IPS DF 6.9 (cell line): ENCODE measurements at regions not wholly inside any gene's neighbourhood (a gene's known extent, or its start where the extent isn't known, plus 50 kb on each side); places are given as distances from the start of the nearest gene placed in this dataset.
A peak's percentile ranks its signal among the peaks of the same experiment; 100 is the strongest.

Experiments
- DNase-seq: peaks from one replicate; pipeline ENCODE4 v3.0.0-alpha.2; 2013; ENCODE audit warnings: low read depth, low spot score
- H3K27ac ChIP-seq: one replicate; pipeline ENCODE4 v1.5.1; 2013; ENCODE audit warnings: low read length, control low read depth
- H3K27me3 ChIP-seq: 2 replicates; pipeline ENCODE4 v1.6.1; 2013; ENCODE audit warnings: mild to moderate bottlenecking, low read length; ENCODE audit not compliant: control insufficient read depth, insufficient read depth
- H3K36me3 ChIP-seq: 2 replicates; pipeline ENCODE4 v1.6.1; 2013; ENCODE audit warnings: low read length; ENCODE audit not compliant: control insufficient read depth, insufficient read depth
- H3K4me1 ChIP-seq: 2 replicates; pipeline ENCODE4 v1.6.1; 2013; ENCODE audit warnings: low read length; ENCODE audit not compliant: control insufficient read depth, insufficient read depth
- H3K4me3 ChIP-seq: 2 replicates; pipeline ENCODE4 v1.5.1; 2013; ENCODE audit warnings: mild to moderate bottlenecking, low read length
- H3K9me3 ChIP-seq: 2 replicates; pipeline ENCODE4 v1.6.1; 2013; ENCODE audit warnings: low read length, inconsistent platforms; ENCODE audit not compliant: control insufficient read depth, insufficient read depth
- WGBS: extraction: QIAGEN DNeasy Blood & Tissue Kit; methylation state at CpG from one replicate; pipeline ENCODE4 v1.1.7; 2013; ENCODE audit warnings: mixed read lengths, missing lambda C conversion rate; ENCODE audit not compliant: insufficient read length, insufficient coverage; 5-methylcytosine and 5-hydroxymethylcytosine counted together

DNA sequence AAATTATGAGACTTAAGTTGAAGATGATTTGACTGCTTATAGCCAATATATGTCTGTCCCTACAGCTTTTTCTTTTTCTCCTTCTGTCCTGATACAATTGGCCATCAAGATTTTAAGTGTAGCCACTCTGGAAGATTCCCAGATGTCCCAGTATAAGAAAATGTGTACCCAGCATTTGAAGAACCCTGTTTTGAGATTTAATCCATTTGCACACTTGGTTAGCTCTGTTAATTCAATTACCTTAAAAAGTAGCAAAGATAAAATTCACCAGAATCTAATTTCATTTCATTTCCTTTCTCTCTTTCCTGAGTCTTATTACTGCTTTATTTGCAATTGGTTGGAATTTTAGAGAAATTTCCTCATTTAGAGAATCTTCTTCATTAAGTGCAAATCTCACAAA is 81.4 kb downstream of the DDIT4L start:
- no peak for DNase-seq
- H3K4me1 ChIP-seq: no peaks in the 10 kb centered on the region
- no peak overlapping the region for H3K27ac ChIP-seq

DNA sequence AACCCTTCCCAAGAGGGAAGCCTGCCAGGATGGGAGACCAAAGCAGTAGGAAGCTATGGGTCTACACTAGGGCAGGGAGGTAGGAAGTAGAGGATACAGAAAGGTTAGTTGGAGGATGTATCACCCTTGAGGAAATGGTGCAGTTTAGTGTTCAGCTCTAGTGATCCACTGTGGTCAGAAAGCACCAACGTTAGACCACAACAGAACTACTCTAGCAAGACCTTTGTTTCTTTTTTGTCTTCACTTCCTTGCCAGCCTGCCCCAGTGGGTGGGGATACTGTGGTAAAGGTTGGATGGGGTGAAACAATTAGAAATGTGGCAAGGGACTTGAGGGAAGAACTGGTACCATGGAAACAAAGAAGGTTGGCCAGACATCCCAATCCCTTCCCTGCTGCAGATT is 83.3 kb downstream of the DDIT4L start:
- Histone ChIP-seq H3K36me3 (no peaks in the 10 kb centered on the region), H3K27me3 (no peaks in the 10 kb centered on the region), H3K9me3 (no peaks in the 10 kb centered on the region), H3K4me1 (no peaks in the 10 kb centered on the region; the same call in 1 of the 2 replicates), H3K4me3 (no peak overlapping the region), H3K27ac (no peak overlapping the region)
- WGBS: no CpG with 5 or more reads among the region's 1 CpG
- no peak for DNase-seq

More for the DNA sequence above, 81.4 kb downstream of the DDIT4L start:
- H3K9me3 ChIP-seq: no peaks in the 10 kb centered on the region
- no peaks in the 10 kb centered on the region for H3K27me3 ChIP-seq
- H3K36me3 ChIP-seq: no peaks in the 10 kb centered on the region
- H3K4me3 ChIP-seq: no peak overlapping the region

DNA sequence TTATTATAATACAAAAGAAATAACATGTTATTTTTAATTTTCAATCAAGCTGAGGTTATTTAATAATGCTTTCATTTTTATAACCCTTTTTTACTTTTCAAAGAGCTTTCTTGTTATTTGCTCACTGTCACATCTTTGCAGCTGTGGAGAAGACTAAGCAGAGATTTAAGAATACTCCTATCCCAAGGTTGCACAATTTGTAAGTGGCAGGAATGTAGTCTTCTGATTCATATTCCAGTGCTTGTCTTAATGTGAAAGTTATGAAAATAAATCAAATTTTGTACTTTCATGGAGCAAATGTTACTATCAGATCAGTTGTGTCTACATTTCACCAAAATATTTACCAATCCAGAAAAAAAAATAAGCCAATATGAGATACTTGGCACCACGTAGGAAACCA is 86.6 kb downstream of the DDIT4L start:
- Histone ChIP-seq H3K27ac (no peak overlapping the region), H3K4me1 (no peaks in the 10 kb centered on the region; the same call in 1 of the 2 replicates), H3K9me3 (no peaks in the 10 kb centered on the region), H3K27me3 (no peaks in the 10 kb centered on the region), H3K4me3 (no peak overlapping the region), H3K36me3 (no peaks in the 10 kb centered on the region)
- no CpG with 5 or more reads among the region's 1 CpG for WGBS
- no peak for DNase-seq

DNA sequence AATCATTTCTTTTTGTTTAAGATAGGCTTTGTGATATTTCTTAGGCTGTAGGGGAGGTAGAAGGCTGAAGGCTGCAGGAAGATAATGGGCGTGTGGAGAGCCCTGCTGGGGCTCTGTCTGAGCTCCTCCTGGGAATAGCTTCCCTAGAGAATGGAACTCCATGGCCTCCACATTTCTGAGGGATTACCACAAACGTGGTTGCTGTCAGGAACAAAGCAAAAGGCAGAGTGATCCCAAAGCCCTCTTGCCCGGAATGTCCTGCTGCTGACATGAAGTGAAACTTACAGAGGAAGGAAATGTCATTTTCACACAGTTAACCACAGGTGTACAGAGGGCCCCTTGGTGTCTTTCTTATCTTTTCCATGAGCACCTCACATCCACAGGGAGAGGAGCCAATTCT is 89.3 kb downstream of the DDIT4L start:
- WGBS: no CpG with 5 or more reads among the region's 3 CpGs
- Histone ChIP-seq H3K4me1 (no peaks in the 10 kb centered on the region; the same call in 1 of the 2 replicates), H3K27me3 (0 out of 2 replicates have a peak, but pooled peaks cover 2% of the 10 kb centered on the region), H3K9me3 (no peaks in the 10 kb centered on the region), H3K4me3 (no peak overlapping the region), H3K27ac (no peak overlapping the region), H3K36me3 (no peaks in the 10 kb centered on the region)
- no peak for DNase-seq

DNA sequence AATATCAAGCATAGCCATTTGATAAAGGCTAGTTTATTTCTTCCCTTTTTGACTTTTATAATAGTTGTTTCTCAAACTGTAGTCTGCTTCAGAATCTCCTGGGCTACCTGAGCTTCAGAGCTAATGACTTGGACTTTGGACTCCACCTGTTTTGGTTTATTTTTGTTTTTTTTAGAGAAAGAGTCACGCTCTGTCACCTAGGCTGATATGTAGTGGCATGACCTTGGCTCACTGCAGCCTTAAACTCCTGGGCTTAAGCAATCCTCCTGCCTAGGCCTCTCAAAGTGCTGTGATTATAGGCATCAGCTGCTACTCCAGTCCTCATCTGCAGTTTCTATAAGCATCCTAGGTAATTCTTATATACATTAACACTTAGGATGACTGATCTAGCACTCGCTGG is 90.5 kb downstream of the DDIT4L start:
- WGBS: no CpG with 5 or more reads among the region's 2 CpGs
- Histone ChIP-seq H3K4me3 (no peak overlapping the region), H3K27me3 (0 out of 2 replicates have a peak, but pooled peaks cover 2% of the 10 kb centered on the region), H3K4me1 (no peaks in the 10 kb centered on the region; the same call in 1 of the 2 replicates), H3K36me3 (no peaks in the 10 kb centered on the region), H3K27ac (no peak overlapping the region), H3K9me3 (no peaks in the 10 kb centered on the region)
- DNase-seq: no peak

DNA sequence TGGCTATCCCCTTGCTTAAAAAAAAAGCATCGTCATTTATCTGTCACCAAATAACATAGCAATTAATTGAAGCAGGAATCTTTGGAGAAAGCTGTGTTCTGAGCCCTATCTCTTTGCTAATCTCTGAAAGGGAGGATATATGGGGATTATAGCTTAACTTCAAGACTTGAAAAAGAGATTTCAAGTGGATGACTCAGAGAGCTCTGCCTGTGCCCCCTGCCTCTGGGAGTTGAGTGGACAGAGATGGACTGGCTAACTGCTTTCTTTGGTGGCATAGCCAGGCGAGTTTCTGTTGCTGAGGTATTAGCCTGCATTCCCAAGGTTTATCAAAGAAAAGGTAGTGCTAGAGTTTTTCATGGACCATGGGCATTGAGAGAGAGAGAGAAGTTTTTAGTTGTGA is 91.6 kb downstream of the DDIT4L start:
- Histone ChIP-seq H3K36me3 (no peaks in the 10 kb centered on the region), H3K9me3 (no peaks in the 10 kb centered on the region), H3K27me3 (0 out of 2 replicates have a peak, but pooled peaks cover 2% of the 10 kb centered on the region), H3K4me3 (no peak overlapping the region), H3K4me1 (peaks cover under 1% of the 10 kb centered on the region), H3K27ac (no peak overlapping the region)
- no CpG with 5 or more reads among the region's 2 CpGs for WGBS
- no peak for DNase-seq

DNA sequence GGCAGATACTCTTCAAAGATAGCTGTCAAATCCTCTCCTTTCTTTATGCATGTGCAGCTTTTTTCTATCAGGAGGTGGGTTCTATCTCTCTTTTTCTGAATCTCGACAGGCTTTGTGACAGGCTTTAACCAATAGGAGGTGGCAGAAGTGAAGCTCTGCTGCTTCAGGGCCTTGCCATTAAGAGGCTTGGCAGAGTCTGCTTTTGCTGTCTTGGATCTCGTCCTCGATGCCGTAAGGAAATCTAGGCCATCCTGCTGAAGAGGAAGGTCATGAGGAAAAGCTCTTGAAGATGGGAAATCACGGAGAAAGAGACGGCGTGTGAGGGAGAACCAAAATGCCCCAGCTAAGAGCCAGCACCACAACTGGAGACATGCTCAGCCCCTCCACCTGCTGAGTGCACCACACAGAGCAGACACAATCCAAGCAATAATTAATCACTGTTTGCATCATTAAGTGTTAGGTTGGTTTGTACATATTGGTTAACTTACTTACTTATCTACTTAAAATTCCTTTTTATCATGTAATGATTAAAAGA is 92.2 kb downstream of the DDIT4L start:
- Histone ChIP-seq H3K9me3 (no peaks in the 10 kb centered on the region), H3K4me3 (no peak overlapping the region), H3K27me3 (0 out of 2 replicates have a peak, but pooled peaks cover 2% of the 10 kb centered on the region), H3K27ac (no peak overlapping the region), H3K36me3 (no peaks in the 10 kb centered on the region), H3K4me1 (peaks cover 2% of the 10 kb centered on the region)
- WGBS: no CpG with 5 or more reads among the region's 7 CpGs
- no peak for DNase-seq

DNA sequence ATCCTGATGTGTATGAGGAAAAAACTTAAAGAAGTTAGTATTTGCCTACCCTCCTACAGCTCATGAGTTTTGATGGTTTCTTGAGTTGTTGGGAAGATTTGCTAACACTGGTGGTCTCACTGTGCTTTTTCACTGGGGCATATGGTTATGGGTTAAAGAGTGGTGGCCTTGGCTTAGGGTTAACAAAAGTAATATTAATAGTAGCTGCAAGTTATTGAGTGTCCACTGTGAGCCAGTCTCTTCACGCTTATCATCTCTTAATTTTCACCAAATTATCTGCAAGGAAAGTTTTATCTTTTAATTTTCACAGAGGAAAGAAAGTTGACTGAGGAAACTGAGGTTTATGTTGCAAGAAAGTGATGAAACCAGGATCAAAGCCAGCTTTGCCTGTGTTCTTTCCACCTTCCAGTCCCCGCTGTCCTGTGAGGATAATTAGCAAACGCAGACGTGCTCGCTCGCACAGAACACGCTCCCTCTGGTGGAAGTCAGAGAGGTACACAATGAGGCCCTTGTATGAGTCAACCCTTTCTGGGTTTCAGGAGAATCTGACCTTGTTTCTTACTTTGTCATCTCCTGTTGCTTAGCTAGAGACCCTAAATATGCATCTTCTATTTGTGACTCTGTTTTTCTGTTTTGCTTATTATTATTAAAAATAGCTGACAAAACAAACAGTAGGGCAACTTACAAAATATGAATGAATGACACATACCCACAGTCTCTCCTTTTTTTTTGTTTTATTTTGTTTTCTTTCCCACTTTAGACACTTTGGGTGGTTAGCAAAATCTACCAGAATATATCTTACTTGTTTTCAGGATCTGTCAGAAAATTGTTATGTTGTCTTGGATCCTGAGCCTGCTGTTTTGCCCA is 94.3 kb downstream of the DDIT4L start:
- Histone ChIP-seq H3K27ac (no peak overlapping the region), H3K9me3 (no peaks in the 10 kb centered on the region), H3K27me3 (0 out of 2 replicates have a peak, but pooled peaks cover 2% of the 10 kb centered on the region), H3K36me3 (no peaks in the 10 kb centered on the region), H3K4me1 (peaks cover 2% of the 10 kb centered on the region; the same call in 1 of the 2 replicates), H3K4me3 (no peak overlapping the region)
- WGBS: no CpG with 5 or more reads among the region's 7 CpGs
- peak; percentile 31 for DNase-seq

DNA sequence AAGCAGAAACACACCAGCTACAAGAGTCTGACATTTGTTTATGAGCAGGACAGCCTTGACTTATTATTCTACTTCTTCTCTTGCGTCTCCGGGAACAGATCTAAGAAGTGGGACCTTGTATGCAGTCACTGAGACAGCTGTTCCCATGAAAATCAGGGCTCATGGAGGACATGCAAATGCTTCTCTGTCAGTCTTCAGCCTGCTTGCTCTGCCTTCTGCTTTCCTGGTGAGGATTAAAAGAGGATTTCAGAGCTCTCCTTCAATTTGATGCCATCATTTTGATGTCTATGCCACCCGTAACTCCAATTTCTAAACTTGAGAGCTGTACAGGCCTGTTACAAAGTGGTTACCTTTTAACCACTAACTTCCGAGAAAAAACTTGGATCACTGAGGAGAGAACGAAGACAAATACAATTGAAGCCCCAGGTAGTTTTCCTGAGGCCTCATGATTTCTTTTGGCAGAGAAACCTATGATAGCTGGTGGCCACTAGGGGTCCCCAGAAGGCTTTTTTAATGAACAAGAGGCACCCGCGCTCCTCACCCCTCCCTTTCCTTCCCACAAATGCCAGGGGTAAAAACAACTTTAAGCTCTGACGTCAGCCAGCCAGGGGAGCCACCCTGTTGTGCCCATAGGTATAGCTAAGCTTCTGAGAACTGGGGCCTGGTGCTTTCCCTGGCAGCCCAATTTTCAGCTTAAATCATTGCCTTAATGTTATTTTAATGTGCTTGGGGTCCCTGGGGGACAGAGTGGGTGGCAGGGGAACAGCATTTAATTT is 97.0 kb downstream of the DDIT4L start:
- no peak overlapping the region for H3K4me3 ChIP-seq
- no peak overlapping the region for H3K27ac ChIP-seq
- no CpG with 5 or more reads among the region's 8 CpGs for WGBS
- no peaks in the 10 kb centered on the region for H3K9me3 ChIP-seq
- H3K4me1 ChIP-seq: peaks cover 2% of the 10 kb centered on the region; the same call in 1 of the 2 replicates
- 0 out of 2 replicates have a peak, but pooled peaks cover 2% of the 10 kb centered on the region for H3K27me3 ChIP-seq
- peak; percentile 75 for DNase-seq
- H3K36me3 ChIP-seq: no peaks in the 10 kb centered on the region

DNA sequence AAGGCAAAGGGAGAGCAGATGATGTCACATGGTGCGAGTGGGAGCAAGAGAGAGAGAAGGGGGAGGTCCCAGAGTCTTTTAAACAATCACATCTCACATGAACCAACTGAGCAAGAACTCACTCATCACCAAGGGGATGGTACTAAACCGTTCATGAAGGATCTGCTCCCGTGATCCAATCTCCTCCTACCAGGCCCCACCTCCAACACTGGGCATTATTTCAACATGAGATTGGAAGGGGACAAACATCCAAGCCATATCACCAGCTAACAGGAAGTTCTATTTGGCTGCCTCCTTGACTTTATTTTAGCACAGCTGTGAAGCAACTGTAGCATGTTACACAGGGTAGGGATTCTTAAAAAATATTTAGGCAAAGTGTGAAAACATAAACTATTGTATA is 102.5 kb downstream of the DDIT4L start:
- Histone ChIP-seq H3K36me3 (no peaks in the 10 kb centered on the region), H3K9me3 (no peaks in the 10 kb centered on the region), H3K27me3 (no peaks in the 10 kb centered on the region), H3K4me1 (no peaks in the 10 kb centered on the region), H3K27ac (no peak overlapping the region), H3K4me3 (no peak overlapping the region)
- no peak for DNase-seq
- WGBS: no CpG with 5 or more reads among the region's 3 CpGs
